ENCODE measurements at regions not wholly inside any gene's neighbourhood (a gene's known extent, or its start where the extent isn't known, plus 50 kb on each side); places are given as distances from the start of the nearest gene placed in this dataset.

DNA sequence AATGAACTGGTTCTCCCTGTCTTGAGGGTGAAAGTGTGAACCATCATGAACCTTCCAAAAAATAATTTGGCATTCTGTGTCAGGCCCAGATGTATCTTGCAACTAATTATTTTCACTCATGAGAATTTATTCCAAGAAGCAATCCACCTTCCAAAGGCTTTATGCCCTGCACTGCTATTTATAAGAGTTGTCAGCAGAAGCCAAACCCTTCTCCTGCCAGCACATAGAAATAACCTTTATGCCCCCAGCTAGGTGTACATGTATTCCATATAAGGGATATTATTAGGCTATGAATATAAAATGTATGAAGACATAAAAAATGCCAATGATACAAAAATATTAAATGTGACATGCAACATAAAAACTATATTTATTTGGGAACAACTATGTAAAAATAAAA, 69.0 kb upstream of the GDF10 start:
- TF ChIP-seq, protein P1, sequence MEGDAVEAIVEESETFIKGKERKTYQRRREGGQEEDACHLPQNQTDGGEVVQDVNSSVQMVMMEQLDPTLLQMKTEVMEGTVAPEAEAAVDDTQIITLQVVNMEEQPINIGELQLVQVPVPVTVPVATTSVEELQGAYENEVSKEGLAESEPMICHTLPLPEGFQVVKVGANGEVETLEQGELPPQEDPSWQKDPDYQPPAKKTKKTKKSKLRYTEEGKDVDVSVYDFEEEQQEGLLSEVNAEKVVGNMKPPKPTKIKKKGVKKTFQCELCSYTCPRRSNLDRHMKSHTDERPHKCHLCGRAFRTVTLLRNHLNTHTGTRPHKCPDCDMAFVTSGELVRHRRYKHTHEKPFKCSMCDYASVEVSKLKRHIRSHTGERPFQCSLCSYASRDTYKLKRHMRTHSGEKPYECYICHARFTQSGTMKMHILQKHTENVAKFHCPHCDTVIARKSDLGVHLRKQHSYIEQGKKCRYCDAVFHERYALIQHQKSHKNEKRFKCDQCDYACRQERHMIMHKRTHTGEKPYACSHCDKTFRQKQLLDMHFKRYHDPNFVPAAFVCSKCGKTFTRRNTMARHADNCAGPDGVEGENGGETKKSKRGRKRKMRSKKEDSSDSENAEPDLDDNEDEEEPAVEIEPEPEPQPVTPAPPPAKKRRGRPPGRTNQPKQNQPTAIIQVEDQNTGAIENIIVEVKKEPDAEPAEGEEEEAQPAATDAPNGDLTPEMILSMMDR (conservative IDR thresholded peaks at IDR 0.05; ENCODE audit: low read depth, low read length), result no peak
- H3K4me3 ChIP-seq (ENCODE audit: low read depth, low read length), result no peak overlapping the region
- no peak for DNase-seq (ENCODE audit: low read depth)

DNA sequence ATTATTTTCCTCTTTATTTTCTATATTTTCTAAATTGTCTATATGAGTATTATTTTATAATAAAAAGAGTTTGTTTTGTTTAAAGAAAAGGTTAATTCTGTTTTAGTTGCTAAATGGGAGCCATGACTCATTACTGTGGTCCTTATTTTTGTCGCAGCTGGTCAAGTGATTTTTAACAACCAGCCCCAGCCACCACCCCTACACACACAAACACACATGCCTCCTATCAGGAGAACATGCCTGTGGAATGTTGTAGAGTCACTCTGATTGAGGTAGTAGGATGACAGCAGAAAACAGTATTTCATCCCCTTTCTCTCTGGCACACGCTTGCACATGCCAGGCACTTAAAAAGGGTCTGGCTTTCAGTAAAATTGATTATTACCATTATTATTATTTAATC, 68.6 kb upstream of the GDF10 start:
- DNase-seq (ENCODE audit: low read depth), result no peak
- H3K4me3 ChIP-seq (ENCODE audit: low read depth, low read length), result no peak overlapping the region
- TF ChIP-seq, protein P1 (conservative IDR thresholded peaks at IDR 0.05; ENCODE audit: low read depth, low read length), result no peak

DNA sequence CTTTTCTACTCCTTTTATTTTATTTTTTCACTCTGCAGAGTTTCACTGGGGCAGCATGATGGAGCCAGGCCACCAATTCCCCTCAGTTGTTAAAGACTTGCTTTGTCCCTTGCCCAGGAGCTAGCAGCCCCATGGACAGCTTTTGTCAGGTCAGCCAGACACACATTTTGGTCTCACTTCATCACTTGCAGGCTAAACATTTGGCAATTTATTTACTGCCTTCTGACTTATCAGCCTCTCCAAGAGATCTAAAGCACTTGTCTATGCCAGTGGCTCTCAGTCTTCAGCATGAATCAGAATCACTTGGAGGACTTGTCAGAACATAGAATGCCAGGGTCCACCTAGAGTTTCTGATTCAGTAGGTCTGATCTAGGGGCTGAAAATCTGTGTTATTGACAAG, 66.4 kb upstream of the GDF10 start:
- TF ChIP-seq, protein P1 (conservative IDR thresholded peaks at IDR 0.05; ENCODE audit: low read depth, low read length), result no peak
- H3K4me3 ChIP-seq (ENCODE audit: low read depth, low read length), result no peak overlapping the region
- DNase-seq (ENCODE audit: low read depth), result no peak

DNA sequence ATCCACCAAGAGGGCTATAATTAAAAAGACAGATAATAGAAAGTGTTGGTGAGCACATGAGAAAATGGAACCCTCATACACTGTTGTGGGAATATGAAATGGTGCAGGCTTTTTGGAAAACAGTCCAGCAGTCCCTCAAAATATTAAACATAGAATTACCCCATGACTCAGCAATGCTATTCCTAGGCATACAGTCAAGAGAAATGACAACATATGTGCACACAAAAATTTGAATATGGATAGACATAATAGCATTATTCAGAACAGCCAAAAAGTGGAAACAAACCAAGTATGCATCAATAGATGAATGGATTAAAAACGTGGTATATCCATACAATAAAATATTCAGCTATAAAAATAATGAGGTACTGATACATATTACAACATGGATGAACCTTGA, 64.5 kb upstream of the GDF10 start:
- TF ChIP-seq, protein P1 (conservative IDR thresholded peaks at IDR 0.05; ENCODE audit: low read depth, low read length), result no peak
- DNase-seq (ENCODE audit: low read depth), result no peak
- no peak overlapping the region for H3K4me3 ChIP-seq (ENCODE audit: low read depth, low read length)

DNA sequence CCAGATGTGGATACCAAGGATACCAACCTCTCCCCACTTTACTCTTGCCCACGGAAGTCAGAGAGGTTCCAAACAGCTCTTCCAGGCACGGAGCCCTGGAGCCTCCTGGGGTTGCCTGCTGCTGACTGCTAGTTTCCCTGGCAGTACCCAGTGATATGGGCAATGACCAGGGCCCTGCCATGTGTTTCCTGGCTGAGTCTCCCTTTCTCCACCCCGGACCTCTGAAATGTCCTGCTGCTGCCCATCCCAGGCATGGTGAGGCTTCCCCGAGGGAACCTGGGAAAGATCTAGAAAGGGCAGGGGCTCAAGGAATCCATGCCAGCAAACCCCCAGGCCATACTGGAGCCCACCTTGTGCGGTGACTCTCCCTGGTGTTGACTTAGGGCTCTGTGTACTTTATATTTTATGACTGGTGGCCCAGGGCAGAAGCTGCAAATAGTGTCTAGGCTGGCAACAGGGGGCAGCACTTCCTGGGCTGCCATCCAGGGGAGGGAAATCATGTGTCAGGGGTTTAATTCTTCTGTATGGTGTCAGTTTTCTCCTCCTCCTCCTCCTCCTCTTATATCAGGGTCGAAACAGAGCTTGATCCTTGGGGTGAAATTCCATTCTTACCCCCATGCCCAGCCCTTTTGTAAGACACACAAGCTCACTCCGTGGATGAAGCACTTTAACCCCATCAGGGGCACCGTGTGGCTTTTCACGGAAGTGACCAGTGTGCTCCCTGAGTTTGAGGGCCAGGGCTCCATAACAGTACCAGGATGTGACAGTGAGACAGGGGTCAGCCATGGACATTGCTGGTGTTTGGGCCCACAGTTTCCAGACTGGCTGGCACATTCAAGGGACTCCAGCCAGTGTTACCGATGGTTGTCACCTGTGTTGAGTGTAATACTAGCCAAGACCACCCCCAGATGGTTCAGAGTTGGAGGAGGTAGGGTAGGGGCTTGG, 62.4 kb upstream of the GDF10 start:
- DNase-seq (ENCODE audit: low read depth), result no peak
- H3K4me3 ChIP-seq (ENCODE audit: low read depth, low read length), result no peak overlapping the region
- TF ChIP-seq, protein P1 (conservative IDR thresholded peaks at IDR 0.05; ENCODE audit: low read depth, low read length), result no peak

DNA sequence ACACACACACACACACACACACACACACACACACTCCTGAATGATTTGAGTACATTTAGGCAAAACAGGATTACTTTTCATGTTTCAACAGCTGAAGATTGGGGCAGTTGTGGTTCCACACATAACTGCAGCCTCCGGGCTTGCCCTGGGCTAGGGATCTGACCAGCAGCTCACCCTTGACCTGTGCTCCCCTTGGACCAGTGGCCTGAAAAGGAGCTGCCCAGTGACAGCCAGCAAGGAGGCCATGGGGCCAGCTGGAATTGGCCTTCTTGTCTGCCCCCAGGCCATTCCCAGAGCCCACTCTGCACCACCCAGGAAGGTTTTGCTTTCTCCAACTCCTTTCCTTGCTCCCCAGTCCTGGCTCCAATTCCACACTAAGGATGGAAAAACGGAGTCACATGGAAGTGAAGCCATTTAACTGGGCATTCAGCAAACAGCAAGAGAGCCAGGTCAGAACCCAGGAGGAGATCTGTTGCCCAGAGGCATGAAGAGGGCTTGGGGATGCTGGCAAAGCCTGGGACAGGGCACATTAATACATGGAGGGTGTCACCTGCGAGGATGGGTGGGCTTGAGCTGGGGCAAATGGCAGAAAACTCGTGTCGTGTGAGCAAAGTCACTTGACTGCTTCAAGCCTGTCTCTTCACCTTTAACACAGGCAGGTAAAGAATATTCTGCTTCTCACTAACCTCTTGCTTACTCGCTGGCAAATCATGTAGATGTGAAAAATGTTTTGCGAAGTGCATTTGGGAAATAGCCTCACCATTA, 61.5 kb upstream of the GDF10 start:
- DNase-seq (ENCODE audit: low read depth), result no peak
- no peak overlapping the region for H3K4me3 ChIP-seq (ENCODE audit: low read depth, low read length)
- TF ChIP-seq, protein P1 (conservative IDR thresholded peaks at IDR 0.05; ENCODE audit: low read depth, low read length), result no peak

Data from epithelial cell of proximal tubule (primary cell).